HepG2 (cell line): ENCODE measurements at regions not wholly inside any gene's neighbourhood (a gene's known extent, or its start where the extent isn't known, plus 50 kb on each side); places are given as distances from the start of the nearest gene placed in this dataset.

ENCODE experiments used
- ELF4 ChIP-seq: sonication (generic); formaldehyde crosslinking; IDR thresholded peaks from 2 replicates; pipeline ENCODE4 v1.5.0; 2020; ENCODE audit warnings: missing genetic modification reagents, mild to moderate bottlenecking, moderate library complexity, borderline replicate concordance
- FLYWCH1 ChIP-seq: sonication (generic); formaldehyde crosslinking; IDR thresholded peaks from 2 replicates; pipeline ENCODE4 v1.8.1; 2023; ENCODE audit warnings: mild to moderate bottlenecking, missing genetic modification reagents
- NBN ChIP-seq: fragments of 450-650 bp; conservative IDR thresholded peaks from 2 replicates; pipeline ENCODE4 v1.6.1; 2017
- POLR2A ChIP-seq, 2 experiments: IDR thresholded peaks; 2 replicates each; pipeline ENCODE4 v1.6.1; 2011; ENCODE audit warnings: low read depth in 2 of 2, low read length in 2 of 2, mild to moderate bottlenecking in 1 of 2, moderate library complexity in 1 of 2; ENCODE audit not compliant: insufficient read depth in 1 of 2
- POLR2AphosphoS5 ChIP-seq: IDR thresholded peaks from 2 replicates; pipeline ENCODE4 v1.6.1; 2012; ENCODE audit warnings: low read depth, low read length
- ZNF124 ChIP-seq: sonication (generic); formaldehyde crosslinking; IDR thresholded peaks from 2 replicates; pipeline ENCODE4 v1.4.0; 2020; ENCODE audit warnings: missing genetic modification reagents
- ZNF232 ChIP-seq: sonication (generic); formaldehyde crosslinking; IDR thresholded peaks from 2 replicates; pipeline ENCODE4 v1.4.0; 2020; ENCODE audit warnings: missing genetic modification reagents, borderline replicate concordance
- ZNF331 ChIP-seq: sonication (generic); formaldehyde crosslinking; IDR thresholded peaks from 2 replicates; pipeline ENCODE4 v1.4.0; 2020; ENCODE audit warnings: missing genetic modification reagents
- ZNF589 ChIP-seq: sonication (generic); formaldehyde crosslinking; conservative IDR thresholded peaks from 2 replicates; pipeline ENCODE4 v1.8.0; 2022; ENCODE audit warnings: mild to moderate bottlenecking, moderate library complexity, missing genetic modification reagents
- TF ChIP-seq, protein P1 (sequence below): sonication (generic); formaldehyde crosslinking; IDR thresholded peaks from 2 replicates; pipeline ENCODE4 v1.5.0; 2020; ENCODE audit warnings: mild to moderate bottlenecking, missing genetic modification reagents, moderate library complexity
- TF ChIP-seq, protein P2 (sequence below), 2 experiments: sonication (generic) in 1 of 2; formaldehyde crosslinking in 1 of 2; IDR thresholded peaks; 2 replicates each; pipeline versions ENCODE4 v1.5.1 to v1.6.1; 2011 to 2020; ENCODE audit warnings: borderline replicate concordance in 1 of 2, low read depth in 1 of 2, low read length in 1 of 2, mild to moderate bottlenecking in 1 of 2, missing genetic modification reagents in 1 of 2, moderate library complexity in 1 of 2
- TF ChIP-seq, protein P3 (sequence below): sonication (generic); formaldehyde crosslinking; conservative IDR thresholded peaks from 2 replicates; pipeline ENCODE4 v1.8.0; 2022; ENCODE audit warnings: low read depth, missing genetic modification reagents
- TF ChIP-seq, protein P4 (sequence below), 2 experiments: IDR thresholded peaks; 2 replicates each; pipeline ENCODE4 v1.6.1; 2011 to 2012; ENCODE audit warnings: low read length in 2 of 2, borderline replicate concordance in 1 of 2, low read depth in 1 of 2, mild to moderate bottlenecking in 1 of 2, moderate library complexity in 1 of 2
- TF ChIP-seq, protein P5 (sequence below): sonication (generic); formaldehyde crosslinking; IDR thresholded peaks from 2 replicates; pipeline ENCODE4 v1.4.0; 2020; ENCODE audit warnings: mild to moderate bottlenecking, missing genetic modification reagents

DNA sequence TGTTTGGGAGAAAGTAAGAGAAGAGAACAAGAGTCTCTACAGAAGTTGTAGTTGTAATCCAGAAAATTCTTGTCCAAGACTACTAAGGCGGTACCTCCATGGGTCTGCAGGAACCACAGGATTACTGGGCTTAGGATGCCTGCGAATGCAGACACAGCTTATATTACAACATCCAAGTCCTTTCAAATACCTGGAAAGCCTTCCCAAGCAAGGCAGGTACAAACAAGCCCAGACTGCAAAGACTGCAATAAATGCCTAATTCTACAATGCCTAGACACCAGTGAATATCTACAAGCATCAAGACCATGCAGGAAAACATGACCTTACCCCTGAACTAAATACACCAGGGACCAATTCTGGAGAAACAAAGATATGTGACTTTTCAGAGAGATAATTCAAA is 178.2 kb downstream of the ARL4A start:
- TF ChIP-seq, protein P1, sequence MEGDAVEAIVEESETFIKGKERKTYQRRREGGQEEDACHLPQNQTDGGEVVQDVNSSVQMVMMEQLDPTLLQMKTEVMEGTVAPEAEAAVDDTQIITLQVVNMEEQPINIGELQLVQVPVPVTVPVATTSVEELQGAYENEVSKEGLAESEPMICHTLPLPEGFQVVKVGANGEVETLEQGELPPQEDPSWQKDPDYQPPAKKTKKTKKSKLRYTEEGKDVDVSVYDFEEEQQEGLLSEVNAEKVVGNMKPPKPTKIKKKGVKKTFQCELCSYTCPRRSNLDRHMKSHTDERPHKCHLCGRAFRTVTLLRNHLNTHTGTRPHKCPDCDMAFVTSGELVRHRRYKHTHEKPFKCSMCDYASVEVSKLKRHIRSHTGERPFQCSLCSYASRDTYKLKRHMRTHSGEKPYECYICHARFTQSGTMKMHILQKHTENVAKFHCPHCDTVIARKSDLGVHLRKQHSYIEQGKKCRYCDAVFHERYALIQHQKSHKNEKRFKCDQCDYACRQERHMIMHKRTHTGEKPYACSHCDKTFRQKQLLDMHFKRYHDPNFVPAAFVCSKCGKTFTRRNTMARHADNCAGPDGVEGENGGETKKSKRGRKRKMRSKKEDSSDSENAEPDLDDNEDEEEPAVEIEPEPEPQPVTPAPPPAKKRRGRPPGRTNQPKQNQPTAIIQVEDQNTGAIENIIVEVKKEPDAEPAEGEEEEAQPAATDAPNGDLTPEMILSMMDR = no peak
- TF ChIP-seq, protein P2, sequence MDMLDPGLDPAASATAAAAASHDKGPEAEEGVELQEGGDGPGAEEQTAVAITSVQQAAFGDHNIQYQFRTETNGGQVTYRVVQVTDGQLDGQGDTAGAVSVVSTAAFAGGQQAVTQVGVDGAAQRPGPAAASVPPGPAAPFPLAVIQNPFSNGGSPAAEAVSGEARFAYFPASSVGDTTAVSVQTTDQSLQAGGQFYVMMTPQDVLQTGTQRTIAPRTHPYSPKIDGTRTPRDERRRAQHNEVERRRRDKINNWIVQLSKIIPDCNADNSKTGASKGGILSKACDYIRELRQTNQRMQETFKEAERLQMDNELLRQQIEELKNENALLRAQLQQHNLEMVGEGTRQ (IDR thresholded peaks at IDR 0.05; ENCODE audit: low read depth, low read length) = no peak
- TF ChIP-seq, protein P2 (CRISPR knock-in tag; IDR thresholded peaks at IDR 0.05; ENCODE audit: borderline replicate concordance) = no peak
- TF ChIP-seq, protein P3, sequence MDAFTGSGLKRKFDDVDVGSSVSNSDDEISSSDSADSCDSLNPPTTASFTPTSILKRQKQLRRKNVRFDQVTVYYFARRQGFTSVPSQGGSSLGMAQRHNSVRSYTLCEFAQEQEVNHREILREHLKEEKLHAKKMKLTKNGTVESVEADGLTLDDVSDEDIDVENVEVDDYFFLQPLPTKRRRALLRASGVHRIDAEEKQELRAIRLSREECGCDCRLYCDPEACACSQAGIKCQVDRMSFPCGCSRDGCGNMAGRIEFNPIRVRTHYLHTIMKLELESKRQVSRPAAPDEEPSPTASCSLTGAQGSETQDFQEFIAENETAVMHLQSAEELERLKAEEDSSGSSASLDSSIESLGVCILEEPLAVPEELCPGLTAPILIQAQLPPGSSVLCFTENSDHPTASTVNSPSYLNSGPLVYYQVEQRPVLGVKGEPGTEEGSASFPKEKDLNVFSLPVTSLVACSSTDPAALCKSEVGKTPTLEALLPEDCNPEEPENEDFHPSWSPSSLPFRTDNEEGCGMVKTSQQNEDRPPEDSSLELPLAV = no peak
- TF ChIP-seq POLR2AphosphoS5 (no peak), ZNF124 (CRISPR knock-in tag) (no peak), ZNF589 (CRISPR knock-in tag) (no peak), ZNF331 (no peak), ELF4 (CRISPR knock-in tag) (no peak), POLR2A (IDR thresholded peaks at IDR 0.05; ENCODE audit: insufficient read depth in 1 of 2, low read depth in 2 of 2, low read length in 2 of 2) (no peak), NBN (no peak), ZNF232 (no peak), FLYWCH1 (no peak)
- TF ChIP-seq, protein P4, sequence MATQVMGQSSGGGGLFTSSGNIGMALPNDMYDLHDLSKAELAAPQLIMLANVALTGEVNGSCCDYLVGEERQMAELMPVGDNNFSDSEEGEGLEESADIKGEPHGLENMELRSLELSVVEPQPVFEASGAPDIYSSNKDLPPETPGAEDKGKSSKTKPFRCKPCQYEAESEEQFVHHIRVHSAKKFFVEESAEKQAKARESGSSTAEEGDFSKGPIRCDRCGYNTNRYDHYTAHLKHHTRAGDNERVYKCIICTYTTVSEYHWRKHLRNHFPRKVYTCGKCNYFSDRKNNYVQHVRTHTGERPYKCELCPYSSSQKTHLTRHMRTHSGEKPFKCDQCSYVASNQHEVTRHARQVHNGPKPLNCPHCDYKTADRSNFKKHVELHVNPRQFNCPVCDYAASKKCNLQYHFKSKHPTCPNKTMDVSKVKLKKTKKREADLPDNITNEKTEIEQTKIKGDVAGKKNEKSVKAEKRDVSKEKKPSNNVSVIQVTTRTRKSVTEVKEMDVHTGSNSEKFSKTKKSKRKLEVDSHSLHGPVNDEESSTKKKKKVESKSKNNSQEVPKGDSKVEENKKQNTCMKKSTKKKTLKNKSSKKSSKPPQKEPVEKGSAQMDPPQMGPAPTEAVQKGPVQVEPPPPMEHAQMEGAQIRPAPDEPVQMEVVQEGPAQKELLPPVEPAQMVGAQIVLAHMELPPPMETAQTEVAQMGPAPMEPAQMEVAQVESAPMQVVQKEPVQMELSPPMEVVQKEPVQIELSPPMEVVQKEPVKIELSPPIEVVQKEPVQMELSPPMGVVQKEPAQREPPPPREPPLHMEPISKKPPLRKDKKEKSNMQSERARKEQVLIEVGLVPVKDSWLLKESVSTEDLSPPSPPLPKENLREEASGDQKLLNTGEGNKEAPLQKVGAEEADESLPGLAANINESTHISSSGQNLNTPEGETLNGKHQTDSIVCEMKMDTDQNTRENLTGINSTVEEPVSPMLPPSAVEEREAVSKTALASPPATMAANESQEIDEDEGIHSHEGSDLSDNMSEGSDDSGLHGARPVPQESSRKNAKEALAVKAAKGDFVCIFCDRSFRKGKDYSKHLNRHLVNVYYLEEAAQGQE (IDR thresholded peaks at IDR 0.05; ENCODE audit: borderline replicate concordance in 1 of 2, low read depth in 1 of 2, low read length in 2 of 2) = no peak
- TF ChIP-seq, protein P5, sequence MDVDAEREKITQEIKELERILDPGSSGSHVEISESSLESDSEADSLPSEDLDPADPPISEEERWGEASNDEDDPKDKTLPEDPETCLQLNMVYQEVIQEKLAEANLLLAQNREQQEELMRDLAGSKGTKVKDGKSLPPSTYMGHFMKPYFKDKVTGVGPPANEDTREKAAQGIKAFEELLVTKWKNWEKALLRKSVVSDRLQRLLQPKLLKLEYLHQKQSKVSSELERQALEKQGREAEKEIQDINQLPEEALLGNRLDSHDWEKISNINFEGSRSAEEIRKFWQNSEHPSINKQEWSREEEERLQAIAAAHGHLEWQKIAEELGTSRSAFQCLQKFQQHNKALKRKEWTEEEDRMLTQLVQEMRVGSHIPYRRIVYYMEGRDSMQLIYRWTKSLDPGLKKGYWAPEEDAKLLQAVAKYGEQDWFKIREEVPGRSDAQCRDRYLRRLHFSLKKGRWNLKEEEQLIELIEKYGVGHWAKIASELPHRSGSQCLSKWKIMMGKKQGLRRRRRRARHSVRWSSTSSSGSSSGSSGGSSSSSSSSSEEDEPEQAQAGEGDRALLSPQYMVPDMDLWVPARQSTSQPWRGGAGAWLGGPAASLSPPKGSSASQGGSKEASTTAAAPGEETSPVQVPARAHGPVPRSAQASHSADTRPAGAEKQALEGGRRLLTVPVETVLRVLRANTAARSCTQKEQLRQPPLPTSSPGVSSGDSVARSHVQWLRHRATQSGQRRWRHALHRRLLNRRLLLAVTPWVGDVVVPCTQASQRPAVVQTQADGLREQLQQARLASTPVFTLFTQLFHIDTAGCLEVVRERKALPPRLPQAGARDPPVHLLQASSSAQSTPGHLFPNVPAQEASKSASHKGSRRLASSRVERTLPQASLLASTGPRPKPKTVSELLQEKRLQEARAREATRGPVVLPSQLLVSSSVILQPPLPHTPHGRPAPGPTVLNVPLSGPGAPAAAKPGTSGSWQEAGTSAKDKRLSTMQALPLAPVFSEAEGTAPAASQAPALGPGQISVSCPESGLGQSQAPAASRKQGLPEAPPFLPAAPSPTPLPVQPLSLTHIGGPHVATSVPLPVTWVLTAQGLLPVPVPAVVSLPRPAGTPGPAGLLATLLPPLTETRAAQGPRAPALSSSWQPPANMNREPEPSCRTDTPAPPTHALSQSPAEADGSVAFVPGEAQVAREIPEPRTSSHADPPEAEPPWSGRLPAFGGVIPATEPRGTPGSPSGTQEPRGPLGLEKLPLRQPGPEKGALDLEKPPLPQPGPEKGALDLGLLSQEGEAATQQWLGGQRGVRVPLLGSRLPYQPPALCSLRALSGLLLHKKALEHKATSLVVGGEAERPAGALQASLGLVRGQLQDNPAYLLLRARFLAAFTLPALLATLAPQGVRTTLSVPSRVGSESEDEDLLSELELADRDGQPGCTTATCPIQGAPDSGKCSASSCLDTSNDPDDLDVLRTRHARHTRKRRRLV = no peak
